GM19239 (cell line): ENCODE measurements at regions not wholly inside any gene's neighbourhood (a gene's known extent, or its start where the extent isn't known, plus 50 kb on each side); places are given as distances from the start of the nearest gene placed in this dataset.

Experiments used
- DNase-seq: peaks from one replicate; pipeline ENCODE4 v3.0.0; 2011; ENCODE audit warnings: low spot score; ENCODE audit not compliant: insufficient read length
- FAIRE-seq: peaks from 2 replicates; lab custom pipeline; 2011; peaks lifted over from hg19 to GRCh38; lab: Jason Lieb, UNC

GRCh38 chr14:101074196-101075024 is 170.9 kb upstream of the RTL1 start:
- no peak for FAIRE-seq
- DNase-seq, result no peak

- FAIRE-seq (no peak), DNase-seq (no peak)
These were observed 171.7 kb upstream of the RTL1 start for GRCh38 chr14:101075025-101075800.

GRCh38 chr14:101075801-101076413 is 172.4 kb upstream of the RTL1 start:
- FAIRE-seq (no peak), DNase-seq (no peak)

GRCh38 chr14:101076451-101077198 is 173.1 kb upstream of the RTL1 start:
- DNase-seq (no peak), FAIRE-seq (no peak)

- FAIRE-seq, result no peak
- DNase-seq, result no peak
These were observed 174.1 kb upstream of the RTL1 start for GRCh38 chr14:101077481-101078074.

GRCh38 chr14:101078170-101078891 is 174.8 kb upstream of the RTL1 start:
- DNase-seq, result no peak
- FAIRE-seq, result no peak

GRCh38 chr14:101078892-101079221 is 175.3 kb upstream of the RTL1 start:
- FAIRE-seq (no peak), DNase-seq (no peak)

- FAIRE-seq (no peak), DNase-seq (no peak)
These were observed 177.5 kb upstream of the RTL1 start for GRCh38 chr14:101080922-101081593.

GRCh38 chr14:101082036-101082435 is 178.5 kb upstream of the RTL1 start:
- FAIRE-seq (no peak), DNase-seq (no peak)

GRCh38 chr14:101082436-101083384 is 179.2 kb upstream of the RTL1 start:
- DNase-seq, result no peak

GRCh38 chr14:101083564-101084435 is 180.3 kb upstream of the RTL1 start:
- DNase-seq (no peak), FAIRE-seq (no peak)

More at GRCh38 chr14:101082436-101083384, 179.2 kb upstream of the RTL1 start:
- FAIRE-seq, result no peak

GRCh38 chr14:101084436-101084826 is 180.9 kb upstream of the RTL1 start:
- no peak for DNase-seq
- no peak for FAIRE-seq

GRCh38 chr14:101086926-101087325 is 183.4 kb upstream of the RTL1 start:
- no peak for FAIRE-seq
- DNase-seq, result no peak

GRCh38 chr14:101087614-101088394 is 184.3 kb upstream of the RTL1 start:
- no peak for FAIRE-seq
- DNase-seq, result no peak

GRCh38 chr14:101088395-101088667 is 184.8 kb upstream of the RTL1 start:
- no peak for FAIRE-seq
- no peak for DNase-seq

GRCh38 chr14:101088714-101089113 is 185.2 kb upstream of the RTL1 start:
- FAIRE-seq (no peak), DNase-seq (no peak)
